AG04450 (cell line): ENCODE measurements at regions not wholly inside any gene's neighbourhood (a gene's known extent, or its start where the extent isn't known, plus 50 kb on each side); places are given as distances from the start of the nearest gene placed in this dataset.
"Not testable (repeated sequence)": the region's sequence is repeated elsewhere in the genome, so short reads cannot be mapped to it uniquely, and the experiment has no call there.

Experiments
- CTCF ChIA-PET: fragments of 300-600, 350-600 bp; formaldehyde crosslinking; extraction: SDS; loops from one replicate; lab custom pipeline; 2022; ENCODE audit warnings: antibody characterized with exemption, inconsistent platforms; lab: Charles Lee
- POLR2A ChIA-PET: fragments of 350-600 bp; formaldehyde crosslinking; extraction: SDS; loops from one replicate; lab custom pipeline; 2021; ENCODE audit warnings: antibody characterized with exemption, inconsistent platforms; lab: Yijun Ruan, JAX
- DNase-seq: peaks from one replicate; pipeline ENCODE4 v3.0.0-alpha.2; 2011; ENCODE audit warnings: low read depth, low spot score
- H3K27ac ChIP-seq: one replicate; pipeline ENCODE4 v1.5.1; 2012; ENCODE audit warnings: low read depth, low read length, control low read depth
- H3K27me3 ChIP-seq: one replicate; pipeline ENCODE4 v1.6.0; 2012; ENCODE audit warnings: low read length; ENCODE audit not compliant: control insufficient read depth, insufficient read depth
- H3K4me3 ChIP-seq: 2 replicates; pipeline ENCODE4 v1.5.1; 2011; ENCODE audit warnings: mild to moderate bottlenecking, low read depth, low read length, control low read depth
- H3K9me3 ChIP-seq: 2 replicates; pipeline ENCODE4 v1.5.1; 2012; ENCODE audit warnings: low read length; ENCODE audit not compliant: control insufficient read depth, insufficient read depth
- CTCF ChIP-seq: IDR thresholded peaks from 2 replicates; pipeline ENCODE4 v1.5.1; 2011; ENCODE audit warnings: low read depth, low read length, control low read depth, inconsistent platforms

- Histone ChIP-seq H3K4me3 (no peak overlapping the region), H3K9me3 (no peaks in the 10 kb centered on the region; the same call in 1 of the 2 replicates), H3K27ac (no peak overlapping the region), H3K27me3 (no peaks in the 10 kb centered on the region)
- DNase-seq: no peak
- TF ChIP-seq CTCF: no peak
- CTCF ChIA-PET: no interaction called here
- POLR2A ChIA-PET: no interaction called here
These were observed 76.3 kb upstream of the SGK1 start for GRCh38 chr6:134394208-134394607.

GRCh38 chr6:134391205-134391604, 73.3 kb upstream of the SGK1 start:
- ChIA-PET CTCF (no interaction called here), POLR2A (no interaction called here)

GRCh38 chr6:134389658-134390057, 71.7 kb upstream of the SGK1 start:
- no peak for DNase-seq
- ChIA-PET POLR2A (no interaction called here), CTCF (no interaction called here)
- Histone ChIP-seq H3K27ac (no peak overlapping the region), H3K27me3 (no peaks in the 10 kb centered on the region), H3K9me3 (no peaks in the 10 kb centered on the region; the same call in 1 of the 2 replicates), H3K4me3 (no peak overlapping the region)
- no peak for TF ChIP-seq CTCF

More at GRCh38 chr6:134391205-134391604, 73.3 kb upstream of the SGK1 start:
- H3K27me3 ChIP-seq: no peaks in the 10 kb centered on the region
- no peak overlapping the region for H3K27ac ChIP-seq
- no peak for DNase-seq
- TF ChIP-seq CTCF: no peak
- H3K9me3 ChIP-seq: no peaks in the 10 kb centered on the region; the same call in 1 of the 2 replicates
- no peak overlapping the region for H3K4me3 ChIP-seq

GRCh38 chr6:134389129-134389528, 71.2 kb upstream of the SGK1 start:
- no peak overlapping the region for H3K4me3 ChIP-seq
- DNase-seq: no peak
- no peak for TF ChIP-seq CTCF
- no peaks in the 10 kb centered on the region; the same call in 1 of the 2 replicates for H3K9me3 ChIP-seq
- H3K27ac ChIP-seq: no peak overlapping the region
- ChIA-PET CTCF (no interaction called here), POLR2A (interaction anchor here (0.6 kb wide), 1 partner anchor 99 kb away, joined by 3 read pairs; no protein-coding TSS in a partner anchor)
- H3K27me3 ChIP-seq: no peaks in the 10 kb centered on the region

- H3K4me3 ChIP-seq, CTCF ChIA-PET, H3K27me3 ChIP-seq, H3K9me3 ChIP-seq, H3K27ac ChIP-seq, DNase-seq: not testable (repeated sequence)
- POLR2A ChIA-PET: interaction anchor here (0.6 kb wide), 1 partner anchor 11 kb away, joined by 5 read pairs; no protein-coding TSS in a partner anchor
These were observed 68.6 kb upstream of the SGK1 start for GRCh38 chr6:134386482-134386881.
